K562 (cell line): ENCODE measurements at regions not wholly inside any gene's neighbourhood (a gene's known extent, or its start where the extent isn't known, plus 50 kb on each side); places are given as distances from the start of the nearest gene placed in this dataset.

Source experiments
- KHSRP ChIP-seq: fragments of 450-650 bp; IDR thresholded peaks from 2 replicates; pipeline ENCODE4 v1.6.1; 2017
- MTA3 ChIP-seq: fragments of 450-650 bp; formaldehyde crosslinking; IDR thresholded peaks from 2 replicates; pipeline ENCODE4 v1.6.1; 2017; ENCODE audit warnings: mild to moderate bottlenecking, borderline replicate concordance
- ZNF668 ChIP-seq: fragments of 250-450 bp; sonication (Bioruptor Pico); IDR thresholded peaks from 2 replicates; pipeline ENCODE4 v1.8.0; 2022; ENCODE audit warnings: mild to moderate bottlenecking, inconsistent platforms
- TF ChIP-seq, protein P1 (sequence below), 2 experiments: fragments of 450-650 bp in 1 of 2; sonication (generic) in 1 of 2; formaldehyde crosslinking in 1 of 2; IDR thresholded peaks; 2 replicates each; pipeline versions ENCODE4 v1.7.1 to v1.9.0; 2016 to 2022; ENCODE audit warnings: inconsistent platforms in 1 of 2, mild to moderate bottlenecking in 1 of 2, missing genetic modification reagents in 1 of 2
- TF ChIP-seq, protein P2 (sequence below), 3 experiments: fragments of 200-800 bp in 1 of 3; sonication (Bioruptor generic) in 1 of 3; sonication (generic) in 1 of 3; formaldehyde crosslinking in 1 of 3; IDR thresholded peaks; 2 replicates each; pipeline versions ENCODE4 v1.6.1 to v1.8.0; 2016 to 2022; ENCODE audit warnings: mild to moderate bottlenecking in 2 of 3, missing compliant biosample characterization in 2 of 3, missing genetic modification characterization in 2 of 3, missing genetic modification reagents in 1 of 3
- TF ChIP-seq, protein P3 (sequence below): IDR thresholded peaks from 3 replicates; pipeline ENCODE4 v1.6.1; 2011; ENCODE audit warnings: borderline replicate concordance, mild to moderate bottlenecking; ENCODE audit not compliant: insufficient read length, insufficient read depth

DNA sequence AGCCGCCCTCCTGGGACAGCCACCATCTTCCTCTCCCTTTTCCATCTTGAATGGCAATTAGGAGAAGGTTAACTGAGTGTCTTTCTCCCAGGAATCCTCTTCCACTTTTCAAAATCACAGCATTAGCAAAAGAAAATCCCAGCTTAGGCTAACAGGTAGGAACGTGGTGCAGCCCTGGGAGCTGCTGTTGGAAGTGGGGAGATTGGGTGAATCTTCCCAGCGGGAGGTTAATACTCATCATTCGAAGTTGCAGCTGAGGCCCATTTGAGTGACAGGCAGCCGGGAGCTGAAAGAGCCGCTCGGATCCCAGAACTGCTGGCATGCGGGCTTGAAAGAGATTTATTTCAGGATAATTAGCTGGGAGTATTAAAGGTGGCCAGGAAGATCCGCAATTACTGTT lies 306.0 kb downstream of the BCL11A start (continued):
- TF ChIP-seq, protein P1, sequence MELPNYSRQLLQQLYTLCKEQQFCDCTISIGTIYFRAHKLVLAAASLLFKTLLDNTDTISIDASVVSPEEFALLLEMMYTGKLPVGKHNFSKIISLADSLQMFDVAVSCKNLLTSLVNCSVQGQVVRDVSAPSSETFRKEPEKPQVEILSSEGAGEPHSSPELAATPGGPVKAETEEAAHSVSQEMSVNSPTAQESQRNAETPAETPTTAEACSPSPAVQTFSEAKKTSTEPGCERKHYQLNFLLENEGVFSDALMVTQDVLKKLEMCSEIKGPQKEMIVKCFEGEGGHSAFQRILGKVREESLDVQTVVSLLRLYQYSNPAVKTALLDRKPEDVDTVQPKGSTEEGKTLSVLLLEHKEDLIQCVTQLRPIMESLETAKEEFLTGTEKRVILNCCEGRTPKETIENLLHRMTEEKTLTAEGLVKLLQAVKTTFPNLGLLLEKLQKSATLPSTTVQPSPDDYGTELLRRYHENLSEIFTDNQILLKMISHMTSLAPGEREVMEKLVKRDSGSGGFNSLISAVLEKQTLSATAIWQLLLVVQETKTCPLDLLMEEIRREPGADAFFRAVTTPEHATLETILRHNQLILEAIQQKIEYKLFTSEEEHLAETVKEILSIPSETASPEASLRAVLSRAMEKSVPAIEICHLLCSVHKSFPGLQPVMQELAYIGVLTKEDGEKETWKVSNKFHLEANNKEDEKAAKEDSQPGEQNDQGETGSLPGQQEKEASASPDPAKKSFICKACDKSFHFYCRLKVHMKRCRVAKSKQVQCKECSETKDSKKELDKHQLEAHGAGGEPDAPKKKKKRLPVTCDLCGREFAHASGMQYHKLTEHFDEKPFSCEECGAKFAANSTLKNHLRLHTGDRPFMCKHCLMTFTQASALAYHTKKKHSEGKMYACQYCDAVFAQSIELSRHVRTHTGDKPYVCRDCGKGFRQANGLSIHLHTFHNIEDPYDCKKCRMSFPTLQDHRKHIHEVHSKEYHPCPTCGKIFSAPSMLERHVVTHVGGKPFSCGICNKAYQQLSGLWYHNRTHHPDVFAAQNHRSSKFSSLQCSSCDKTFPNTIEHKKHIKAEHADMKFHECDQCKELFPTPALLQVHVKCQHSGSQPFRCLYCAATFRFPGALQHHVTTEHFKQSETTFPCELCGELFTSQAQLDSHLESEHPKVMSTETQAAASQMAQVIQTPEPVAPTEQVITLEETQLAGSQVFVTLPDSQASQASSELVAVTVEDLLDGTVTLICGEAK (IDR thresholded peaks at IDR 0.05), result no peak
- TF ChIP-seq, protein P1 (CRISPR knock-in tag; IDR thresholded peaks at IDR 0.05), result no peak
- no peak for TF ChIP-seq MTA3
- TF ChIP-seq ZNF668 (CRISPR knock-in tag), result no peak
- TF ChIP-seq, protein P2, sequence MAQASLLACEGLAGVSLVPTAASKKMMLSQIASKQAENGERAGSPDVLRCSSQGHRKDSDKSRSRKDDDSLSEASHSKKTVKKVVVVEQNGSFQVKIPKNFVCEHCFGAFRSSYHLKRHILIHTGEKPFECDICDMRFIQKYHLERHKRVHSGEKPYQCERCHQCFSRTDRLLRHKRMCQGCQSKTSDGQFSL (CRISPR knock-in tag; IDR thresholded peaks at IDR 0.05), result no peak
- TF ChIP-seq, protein P2 (tag; IDR thresholded peaks at IDR 0.05), result no peak
- TF ChIP-seq, protein P3, sequence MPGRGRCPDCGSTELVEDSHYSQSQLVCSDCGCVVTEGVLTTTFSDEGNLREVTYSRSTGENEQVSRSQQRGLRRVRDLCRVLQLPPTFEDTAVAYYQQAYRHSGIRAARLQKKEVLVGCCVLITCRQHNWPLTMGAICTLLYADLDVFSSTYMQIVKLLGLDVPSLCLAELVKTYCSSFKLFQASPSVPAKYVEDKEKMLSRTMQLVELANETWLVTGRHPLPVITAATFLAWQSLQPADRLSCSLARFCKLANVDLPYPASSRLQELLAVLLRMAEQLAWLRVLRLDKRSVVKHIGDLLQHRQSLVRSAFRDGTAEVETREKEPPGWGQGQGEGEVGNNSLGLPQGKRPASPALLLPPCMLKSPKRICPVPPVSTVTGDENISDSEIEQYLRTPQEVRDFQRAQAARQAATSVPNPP, result no peak
- TF ChIP-seq KHSRP, result no peak
